Fibroblast of lung (primary cell): ENCODE measurements at regions not wholly inside any gene's neighbourhood (a gene's known extent, or its start where the extent isn't known, plus 50 kb on each side); places are given as distances from the start of the nearest gene placed in this dataset.

Experiments used
- CTCF ChIP-seq, 2 donors: IDR thresholded peaks in 1 of 2; conservative IDR thresholded peaks in 1 of 2; 1 replicate in 1 of 2; 2 replicates in 1 of 2; pipeline ENCODE4 v1.5.1; 2011 to 2012; ENCODE audit warnings: low read length in 2 of 2, control low read depth in 1 of 2, inconsistent platforms in 1 of 2, low read depth in 1 of 2, mild to moderate bottlenecking in 1 of 2
- EZH2 ChIP-seq: IDR thresholded peaks from 2 replicates; pipeline ENCODE4 v1.5.1; 2012; ENCODE audit warnings: low read length, control low read depth, mild to moderate bottlenecking; ENCODE audit errors: missing control alignments

- TF ChIP-seq CTCF (conservative IDR thresholded peaks at IDR 0.05 in 1 of 2, IDR thresholded peaks at IDR 0.05 in 1 of 2; ENCODE audit: low read depth in 1 of 2, low read length in 2 of 2) = no peak
- no peak for TF ChIP-seq EZH2
These were observed 143.7 kb upstream of the SLC30A5 start for GRCh38 chr5:68950125-68950524.
